Left kidney (tissue), 1 donor: ENCODE measurements at regions not wholly inside any gene's neighbourhood (a gene's known extent, or its start where the extent isn't known, plus 50 kb on each side); places are given as distances from the start of the nearest gene placed in this dataset.
"Not testable (repeated sequence)": the region's sequence is repeated elsewhere in the genome, so short reads cannot be mapped to it uniquely, and the experiment has no call there.

ENCODE experiments used
- DNase-seq: peaks from one replicate; pipeline ENCODE4 v3.0.0-alpha.2; 2013

- not testable (repeated sequence) for DNase-seq
These were observed 61.1 kb downstream of the DEFB131A start for GRCh38 chr4:9505341-9505740.

GRCh38 chr4:9506672-9507071 lies 62.5 kb downstream of the DEFB131A start:
- DNase-seq, result not testable (repeated sequence)

- DNase-seq, result not testable (repeated sequence)
These were observed 68.7 kb downstream of the DEFB131A start for GRCh38 chr4:9512941-9513340.

- not testable (repeated sequence) for DNase-seq
These were observed 75.4 kb downstream of the DEFB131A start for GRCh38 chr4:9519631-9520030.

GRCh38 chr4:9522903-9523302 lies 78.7 kb downstream of the DEFB131A start:
- DNase-seq, result not testable (repeated sequence)

GRCh38 chr4:9524406-9524805 lies 80.2 kb downstream of the DEFB131A start:
- DNase-seq, result not testable (repeated sequence)

GRCh38 chr4:9532134-9532862 lies 88.1 kb downstream of the DEFB131A start:
- DNase-seq, result peak; percentile 81

- not testable (repeated sequence) for DNase-seq
These were observed 88.6 kb downstream of the DEFB131A start for GRCh38 chr4:9532863-9533192.

- DNase-seq, result not testable (repeated sequence)
These were observed 92.9 kb downstream of the DEFB131A start for GRCh38 chr4:9537101-9537500.

- DNase-seq, result not testable (repeated sequence)
These were observed 95.8 kb downstream of the DEFB131A start for GRCh38 chr4:9539939-9540520.

GRCh38 chr4:9541388-9541915 lies 97.2 kb downstream of the DEFB131A start:
- DNase-seq, result not testable (repeated sequence)

- DNase-seq, result not testable (repeated sequence)
These were observed 100.6 kb downstream of the DEFB131A start for GRCh38 chr4:9544851-9545250.

- not testable (repeated sequence) for DNase-seq
These were observed 103.3 kb downstream of the DEFB131A start for GRCh38 chr4:9547470-9547869.

GRCh38 chr4:9556076-9556475 lies 111.9 kb downstream of the DEFB131A start:
- DNase-seq, result not testable (repeated sequence)

- not testable (repeated sequence) for DNase-seq
These were observed 133.7 kb downstream of the DEFB131A start for GRCh38 chr4:9577869-9578268.

- not testable (repeated sequence) for DNase-seq
These were observed 138.7 kb downstream of the DEFB131A start for GRCh38 chr4:9582880-9583279.

GRCh38 chr4:9592010-9592409 lies 147.8 kb downstream of the DEFB131A start:
- DNase-seq, result no peak

- DNase-seq, result no peak
These were observed 150.7 kb downstream of the DEFB131A start for GRCh38 chr4:9594948-9595347.

- DNase-seq, result not testable (repeated sequence)
These were observed 151.3 kb downstream of the DEFB131A start for GRCh38 chr4:9595531-9595930.

GRCh38 chr4:9599266-9599665 lies 155.1 kb downstream of the DEFB131A start:
- DNase-seq, result no peak

GRCh38 chr4:9600246-9600645 lies 156.0 kb downstream of the DEFB131A start:
- no peak for DNase-seq

- no peak for DNase-seq
These were observed 158.2 kb downstream of the DEFB131A start for GRCh38 chr4:9602389-9602914.
